T-helper 1 cell treated with Interleukin-12 subunit alpha and Interleukin-12 subunit beta and Interleukin-4 antibody, amounts not matched to agents 30 μg/mL and 1 μg/mL, for 36 hours (primary cell): ENCODE measurements at regions not wholly inside any gene's neighbourhood (a gene's known extent, or its start where the extent isn't known, plus 50 kb on each side); places are given as distances from the start of the nearest gene placed in this dataset.

Experiments
- H3K27ac Mint-ChIP-seq: one replicate; pipeline ENCODE4 v1.8.0; 2021; ENCODE audit warnings: mild to moderate bottlenecking, mixed read lengths
- H3K27me3 Mint-ChIP-seq: one replicate; pipeline ENCODE4 v1.8.0; 2021; ENCODE audit warnings: low read depth, mixed read lengths
- H3K36me3 Mint-ChIP-seq: one replicate; pipeline ENCODE4 v1.8.0; 2021; ENCODE audit warnings: low read depth, mixed read lengths
- H3K4me1 Mint-ChIP-seq: one replicate; pipeline ENCODE4 v1.8.0; 2021; ENCODE audit warnings: low read depth, mixed read lengths
- H3K4me3 Mint-ChIP-seq: one replicate; pipeline ENCODE4 v1.8.0; 2021; ENCODE audit warnings: mild to moderate bottlenecking, moderate library complexity, mixed read lengths
- H3K9me3 Mint-ChIP-seq: one replicate; pipeline ENCODE4 v1.8.0; 2021; ENCODE audit warnings: mixed read lengths

DNA sequence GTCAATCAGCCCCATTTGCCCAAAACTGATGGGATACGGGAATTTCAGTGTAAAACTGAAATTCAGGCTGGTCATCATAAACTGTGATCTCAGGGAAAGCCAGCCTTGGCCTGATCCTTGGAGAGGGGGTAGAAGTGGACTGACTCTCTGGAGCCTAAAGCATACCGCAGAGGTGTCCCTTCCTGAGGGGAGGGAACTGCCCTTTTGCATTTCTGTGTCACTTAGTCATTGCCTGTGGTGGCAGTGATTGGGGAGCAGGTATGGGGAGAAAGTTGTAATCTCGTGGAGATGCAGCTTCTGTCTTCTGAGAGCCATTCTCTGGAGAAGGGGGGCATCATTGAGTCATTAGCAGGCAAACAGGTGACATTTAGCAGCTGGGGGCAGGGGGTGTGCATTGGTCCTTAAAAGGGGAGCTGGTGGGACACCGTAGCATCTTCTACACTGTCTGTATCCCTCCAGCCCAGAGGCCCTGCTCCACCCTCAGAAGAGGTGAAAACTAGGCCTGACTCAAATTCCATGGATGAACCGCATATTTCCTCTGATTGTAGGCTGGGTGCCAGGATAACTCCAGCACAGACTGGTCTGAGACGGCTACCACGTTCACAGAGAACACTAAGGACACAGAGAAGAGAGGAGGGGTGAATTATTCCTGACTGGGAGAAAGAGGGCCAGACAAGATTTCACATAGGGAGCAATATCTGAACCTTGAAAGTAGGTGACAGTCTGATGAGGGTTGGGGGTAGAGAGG lies 143.3 kb downstream of the SEC61B start:
- Mint-ChIP-seq H3K27me3 (peaks cover 36% of the 10 kb centered on the region), H3K4me1 (peaks cover 28% of the 10 kb centered on the region), H3K27ac (no peak overlapping the region), H3K9me3 (no peaks in the 10 kb centered on the region), H3K36me3 (no peaks in the 10 kb centered on the region), H3K4me3 (no peak overlapping the region)

DNA sequence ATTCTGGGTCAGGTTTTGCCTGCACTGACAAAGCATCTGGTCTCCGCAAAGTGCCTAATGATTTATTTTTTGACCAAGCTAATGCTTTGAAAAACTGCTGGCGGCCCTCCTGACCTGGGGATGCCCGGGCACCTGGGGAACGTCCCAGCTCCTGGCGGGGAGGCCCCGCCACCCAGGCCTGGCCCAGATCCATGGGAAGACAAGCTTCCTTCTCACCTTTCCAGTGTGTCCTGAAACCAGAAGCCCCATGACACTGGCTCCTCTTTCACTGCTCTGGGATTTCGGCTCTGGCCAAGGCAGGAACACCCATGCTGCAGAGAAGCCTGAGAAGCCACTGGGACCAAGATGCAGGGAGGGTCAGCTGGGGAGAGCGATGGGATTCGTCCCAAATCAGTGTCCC lies 144.1 kb downstream of the SEC61B start:
- H3K36me3 Mint-ChIP-seq, result no peaks in the 10 kb centered on the region
- H3K9me3 Mint-ChIP-seq, result no peaks in the 10 kb centered on the region
- H3K27ac Mint-ChIP-seq, result no peak overlapping the region
- no peak overlapping the region for H3K4me3 Mint-ChIP-seq
- peaks cover 28% of the 10 kb centered on the region for H3K4me1 Mint-ChIP-seq
- H3K27me3 Mint-ChIP-seq, result peaks cover 32% of the 10 kb centered on the region

GRCh38 chr9:99366621-99367020 lies 144.5 kb downstream of the SEC61B start:
- Mint-ChIP-seq H3K27ac (no peak overlapping the region), H3K4me3 (no peak overlapping the region), H3K9me3 (no peaks in the 10 kb centered on the region), H3K36me3 (no peaks in the 10 kb centered on the region), H3K27me3 (peaks cover 28% of the 10 kb centered on the region), H3K4me1 (peaks cover 28% of the 10 kb centered on the region)

- Mint-ChIP-seq H3K27ac (no peak overlapping the region), H3K4me1 (peaks cover 21% of the 10 kb centered on the region), H3K36me3 (no peaks in the 10 kb centered on the region), H3K9me3 (no peaks in the 10 kb centered on the region), H3K4me3 (peak overlapping the region; percentile 63), H3K27me3 (peaks cover 26% of the 10 kb centered on the region)
These were observed 146.6 kb downstream of the SEC61B start for GRCh38 chr9:99368341-99369326.

GRCh38 chr9:99369327-99369722 lies 147.2 kb downstream of the SEC61B start:
- H3K27me3 Mint-ChIP-seq, result peaks cover 26% of the 10 kb centered on the region
- H3K4me3 Mint-ChIP-seq, result peak overlapping the region; percentile 26
- no peaks in the 10 kb centered on the region for H3K36me3 Mint-ChIP-seq
- H3K9me3 Mint-ChIP-seq, result no peaks in the 10 kb centered on the region
- H3K27ac Mint-ChIP-seq, result no peak overlapping the region
- peaks cover 21% of the 10 kb centered on the region for H3K4me1 Mint-ChIP-seq

- H3K36me3 Mint-ChIP-seq, result no peaks in the 10 kb centered on the region
- peaks cover 21% of the 10 kb centered on the region for H3K4me1 Mint-ChIP-seq
- no peak overlapping the region for H3K27ac Mint-ChIP-seq
- peaks cover 28% of the 10 kb centered on the region for H3K27me3 Mint-ChIP-seq
- no peaks in the 10 kb centered on the region for H3K9me3 Mint-ChIP-seq
- no peak overlapping the region for H3K4me3 Mint-ChIP-seq
These were observed 148.3 kb downstream of the SEC61B start for GRCh38 chr9:99370376-99370775.

DNA sequence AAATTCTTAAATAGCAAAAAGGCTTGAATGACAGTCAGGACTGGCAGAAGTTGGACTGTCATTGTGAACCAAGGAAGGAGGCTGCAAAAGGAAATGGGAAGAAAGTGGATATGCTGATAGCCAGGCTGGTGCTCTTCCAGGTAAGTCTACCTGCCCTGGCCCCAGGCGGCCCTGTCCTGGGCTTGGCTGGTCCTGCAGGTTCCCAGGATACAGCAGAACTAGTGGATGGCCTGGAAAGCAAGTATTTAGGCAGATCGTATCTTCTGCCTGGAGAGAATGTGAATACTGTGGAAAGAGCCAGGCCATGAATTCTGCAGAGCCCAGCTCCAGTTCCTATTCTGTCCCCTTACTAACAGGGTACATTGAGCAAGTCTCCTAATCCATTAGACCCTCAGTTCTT lies 149.3 kb downstream of the SEC61B start:
- H3K9me3 Mint-ChIP-seq, result no peaks in the 10 kb centered on the region
- H3K4me1 Mint-ChIP-seq, result peaks cover 21% of the 10 kb centered on the region
- H3K4me3 Mint-ChIP-seq, result no peak overlapping the region
- peaks cover 28% of the 10 kb centered on the region for H3K27me3 Mint-ChIP-seq
- H3K36me3 Mint-ChIP-seq, result no peaks in the 10 kb centered on the region
- no peak overlapping the region for H3K27ac Mint-ChIP-seq

DNA sequence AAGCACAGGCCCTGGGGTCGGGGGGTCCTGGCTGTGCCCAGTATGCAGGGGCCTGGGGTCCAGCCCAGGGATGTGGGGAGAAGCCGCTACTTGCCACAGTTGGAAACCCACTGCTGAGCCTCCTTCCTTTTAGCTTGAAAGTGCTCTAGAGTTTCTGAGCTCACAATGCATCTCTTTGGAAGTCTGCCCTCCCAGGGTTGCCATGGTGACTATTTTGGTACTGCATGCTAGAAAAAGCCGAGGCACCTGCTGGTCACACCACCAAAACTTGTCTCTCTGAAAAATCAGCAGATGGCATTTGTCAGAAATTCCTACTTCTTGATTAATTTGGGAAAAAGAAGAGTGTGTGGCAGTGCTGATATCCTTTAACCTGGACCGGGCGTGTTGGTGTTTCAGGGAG lies 151.8 kb downstream of the SEC61B start:
- Mint-ChIP-seq H3K36me3 (no peaks in the 10 kb centered on the region), H3K27ac (no peak overlapping the region), H3K4me3 (no peak overlapping the region), H3K9me3 (no peaks in the 10 kb centered on the region), H3K4me1 (peaks cover 9% of the 10 kb centered on the region), H3K27me3 (peaks cover 36% of the 10 kb centered on the region)

- H3K4me3 Mint-ChIP-seq, result no peak overlapping the region
- no peak overlapping the region for H3K27ac Mint-ChIP-seq
- no peaks in the 10 kb centered on the region for H3K36me3 Mint-ChIP-seq
- H3K4me1 Mint-ChIP-seq, result peaks cover 3% of the 10 kb centered on the region
- H3K27me3 Mint-ChIP-seq, result peaks cover 32% of the 10 kb centered on the region
- H3K9me3 Mint-ChIP-seq, result no peaks in the 10 kb centered on the region
These were observed 152.7 kb downstream of the SEC61B start for GRCh38 chr9:99374793-99375192.

DNA sequence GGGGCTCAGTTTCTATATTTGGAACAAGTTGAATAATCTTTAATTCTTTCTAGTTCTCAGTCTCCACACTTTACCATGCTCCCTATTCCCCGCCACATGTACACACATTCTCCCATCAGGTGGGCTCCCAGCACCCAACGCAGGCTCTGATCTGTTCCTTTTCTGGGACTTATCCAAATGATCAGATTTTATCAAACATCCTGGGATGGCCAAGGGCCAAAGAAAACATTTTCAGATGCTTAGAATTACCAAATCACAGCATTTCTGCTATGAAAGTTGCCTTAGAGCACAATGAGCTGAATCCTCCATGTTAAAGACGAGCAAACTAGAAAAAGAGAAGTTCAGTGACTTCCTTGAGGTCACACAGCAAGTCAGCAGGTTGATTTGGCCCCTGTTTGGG lies 153.4 kb downstream of the SEC61B start:
- Mint-ChIP-seq H3K4me1 (no peaks in the 10 kb centered on the region), H3K27me3 (peaks cover 28% of the 10 kb centered on the region), H3K4me3 (no peak overlapping the region), H3K9me3 (no peaks in the 10 kb centered on the region), H3K36me3 (no peaks in the 10 kb centered on the region), H3K27ac (no peak overlapping the region)

GRCh38 chr9:99377790-99378775 lies 156.0 kb downstream of the SEC61B start:
- H3K4me1 Mint-ChIP-seq, result no peaks in the 10 kb centered on the region
- H3K9me3 Mint-ChIP-seq, result no peaks in the 10 kb centered on the region
- no peak overlapping the region for H3K27ac Mint-ChIP-seq
- H3K27me3 Mint-ChIP-seq, result peaks cover 29% of the 10 kb centered on the region
- no peaks in the 10 kb centered on the region for H3K36me3 Mint-ChIP-seq
- no peak overlapping the region for H3K4me3 Mint-ChIP-seq

DNA sequence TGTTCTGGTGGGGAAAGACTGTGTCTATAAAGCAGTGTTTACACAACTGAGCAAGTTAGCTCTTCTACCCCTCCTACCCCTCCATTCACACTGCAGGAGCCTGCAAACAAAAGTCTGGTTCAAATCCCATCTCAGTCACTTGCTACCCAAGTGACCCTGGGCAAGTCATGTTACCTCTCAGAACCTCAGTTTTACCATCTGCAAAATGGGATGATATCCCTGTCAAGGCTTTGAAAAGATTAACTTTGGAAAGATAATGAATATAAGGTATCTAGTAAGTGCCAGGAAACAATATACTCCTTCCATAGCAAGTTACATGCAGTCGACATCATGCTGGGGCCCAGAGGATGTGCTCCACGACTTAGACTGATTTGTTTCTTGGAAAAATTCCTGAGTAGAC lies 161.5 kb downstream of the SEC61B start:
- H3K36me3 Mint-ChIP-seq, result no peaks in the 10 kb centered on the region
- no peaks in the 10 kb centered on the region for H3K4me1 Mint-ChIP-seq
- H3K27me3 Mint-ChIP-seq, result peaks cover 26% of the 10 kb centered on the region
- no peak overlapping the region for H3K27ac Mint-ChIP-seq
- H3K9me3 Mint-ChIP-seq, result no peaks in the 10 kb centered on the region
- H3K4me3 Mint-ChIP-seq, result no peak overlapping the region

GRCh38 chr9:99385215-99385614 lies 163.1 kb downstream of the SEC61B start:
- no peak overlapping the region for H3K4me3 Mint-ChIP-seq
- H3K27me3 Mint-ChIP-seq, result peaks cover 18% of the 10 kb centered on the region
- H3K4me1 Mint-ChIP-seq, result no peaks in the 10 kb centered on the region
- no peaks in the 10 kb centered on the region for H3K36me3 Mint-ChIP-seq
- H3K27ac Mint-ChIP-seq, result no peak overlapping the region
- no peaks in the 10 kb centered on the region for H3K9me3 Mint-ChIP-seq

- Mint-ChIP-seq H3K4me1 (no peaks in the 10 kb centered on the region), H3K27ac (no peak overlapping the region), H3K27me3 (peaks cover 18% of the 10 kb centered on the region), H3K4me3 (no peak overlapping the region), H3K9me3 (no peaks in the 10 kb centered on the region), H3K36me3 (no peaks in the 10 kb centered on the region)
These were observed 163.8 kb downstream of the SEC61B start for GRCh38 chr9:99385814-99386279.
